Fibroblast of lung (primary cell): ENCODE measurements at regions not wholly inside any gene's neighbourhood (a gene's known extent, or its start where the extent isn't known, plus 50 kb on each side); places are given as distances from the start of the nearest gene placed in this dataset.

Experiments used
- CTCF ChIP-seq, 2 donors: IDR thresholded peaks in 1 of 2; conservative IDR thresholded peaks in 1 of 2; 1 replicate in 1 of 2; 2 replicates in 1 of 2; pipeline ENCODE4 v1.5.1; 2011 to 2012; ENCODE audit warnings: low read length in 2 of 2, control low read depth in 1 of 2, inconsistent platforms in 1 of 2, low read depth in 1 of 2, mild to moderate bottlenecking in 1 of 2
- EZH2 ChIP-seq: IDR thresholded peaks from 2 replicates; pipeline ENCODE4 v1.5.1; 2012; ENCODE audit warnings: low read length, control low read depth, mild to moderate bottlenecking; ENCODE audit errors: missing control alignments

GRCh38 chr9:105004466-105005090 lies 76.6 kb upstream of the ABCA1 start:
- TF ChIP-seq EZH2, result no peak
- TF ChIP-seq CTCF (conservative IDR thresholded peaks at IDR 0.05 in 1 of 2, IDR thresholded peaks at IDR 0.05 in 1 of 2; ENCODE audit: low read depth in 1 of 2, low read length in 2 of 2), result no peak
